Brain microvascular endothelial cell (primary cell): ENCODE measurements at regions not wholly inside any gene's neighbourhood (a gene's known extent, or its start where the extent isn't known, plus 50 kb on each side); places are given as distances from the start of the nearest gene placed in this dataset.

Experiments
- DNase-seq: peaks from one replicate; pipeline ENCODE4 v3.0.0-alpha.2; 2020
- H3K27ac ChIP-seq: fragments of 250-450 bp; sonication (Bioruptor Pico); 2 replicates; pipeline ENCODE4 v1.5.1; 2020; ENCODE audit warnings: mild to moderate bottlenecking, moderate library complexity
- H3K27me3 ChIP-seq: fragments of 250-450 bp; sonication (Bioruptor Pico); replicated peaks from 2 replicates; pipeline ENCODE4 v1.5.1; 2020; ENCODE audit warnings: mild to moderate bottlenecking
- H3K36me3 ChIP-seq: fragments of 250-450 bp; sonication (Bioruptor Pico); replicated peaks from 2 replicates; pipeline ENCODE4 v1.5.1; 2020; ENCODE audit warnings: mild to moderate bottlenecking
- H3K4me3 ChIP-seq: 2 replicates; pipeline ENCODE4 v1.5.1; 2011; ENCODE audit warnings: low read depth, mild to moderate bottlenecking, control low read depth, low read length, moderate library complexity
- CTCF ChIP-seq: IDR thresholded peaks from 2 replicates; pipeline ENCODE4 v1.5.1; 2011; ENCODE audit warnings: low read depth, mild to moderate bottlenecking, moderate library complexity, low read length, control low read depth, inconsistent platforms; ENCODE audit errors: missing control alignments
- in situ Hi-C: cut with HindIII; loops from 2 replicates; pipeline ENCODE4 v1.10.0; 2017; ENCODE audit warnings: low sequenced_read_pairs, low pct_ligation_motif_present

- in situ Hi-C loops: no loop called here
- no peak for DNase-seq
- Histone ChIP-seq H3K36me3 (no peaks in the 10 kb centered on the region), H3K27ac (no peak overlapping the region), H3K4me3 (no peak overlapping the region), H3K27me3 (no peaks in the 10 kb centered on the region)
- no peak for TF ChIP-seq CTCF
Measured at GRCh38 chr13:34628209-34628682, 313.8 kb upstream of the NBEA start.

- in situ Hi-C loops: no loop called here
- DNase-seq: no peak
- Histone ChIP-seq H3K27ac (no peak overlapping the region), H3K27me3 (no peaks in the 10 kb centered on the region), H3K4me3 (no peak overlapping the region), H3K36me3 (no peaks in the 10 kb centered on the region)
- no peak for TF ChIP-seq CTCF
Measured at GRCh38 chr13:34634448-34634847, 307.6 kb upstream of the NBEA start.

- TF ChIP-seq CTCF: no peak
- no peaks in the 10 kb centered on the region for H3K27me3 ChIP-seq
- no peak overlapping the region for H3K27ac ChIP-seq
- in situ Hi-C loops: no loop called here
- H3K4me3 ChIP-seq: no peak overlapping the region
- no peak for DNase-seq
- H3K36me3 ChIP-seq: no peaks in the 10 kb centered on the region
Measured at GRCh38 chr13:34637138-34637537, 304.9 kb upstream of the NBEA start.

- in situ Hi-C loops: no loop called here
- TF ChIP-seq CTCF: no peak
Measured at GRCh38 chr13:34637636-34638035, 304.4 kb upstream of the NBEA start.

GRCh38 chr13:34638897-34639296, 303.2 kb upstream of the NBEA start:
- H3K27ac ChIP-seq: no peak overlapping the region
- in situ Hi-C loops: no loop called here
- no peak for TF ChIP-seq CTCF

More at GRCh38 chr13:34637636-34638035, 304.4 kb upstream of the NBEA start:
- Histone ChIP-seq H3K4me3 (no peak overlapping the region), H3K27me3 (no peaks in the 10 kb centered on the region), H3K27ac (no peak overlapping the region), H3K36me3 (no peaks in the 10 kb centered on the region)
- DNase-seq: no peak

More at GRCh38 chr13:34638897-34639296, 303.2 kb upstream of the NBEA start:
- Histone ChIP-seq H3K36me3 (no peaks in the 10 kb centered on the region), H3K4me3 (no peak overlapping the region), H3K27me3 (no peaks in the 10 kb centered on the region)
- no peak for DNase-seq
